GM13976 (cell line): ENCODE measurements at regions not wholly inside any gene's neighbourhood (a gene's known extent, or its start where the extent isn't known, plus 50 kb on each side); places are given as distances from the start of the nearest gene placed in this dataset.

ENCODE experiments used
- DNase-seq: peaks from one replicate; pipeline ENCODE4 v3.0.0; 2012; ENCODE audit warnings: low spot score
- in situ Hi-C: fragments of 300-500 bp; cut with MboI; formaldehyde crosslinking; loops from one replicate; pipeline ENCODE4 v1.12.0; 2022; ENCODE audit warnings: low sequenced_read_pairs, mixed read lengths, inconsistent platforms; ENCODE audit not compliant: unreplicated experiment
- TF ChIP-seq, protein P1 (sequence below): IDR thresholded peaks from 2 replicates; pipeline ENCODE4 v1.5.1; 2012; ENCODE audit warnings: borderline replicate concordance, mild to moderate bottlenecking; ENCODE audit not compliant: insufficient read depth; ENCODE audit errors: extremely low read depth, missing control alignments, control extremely low read depth

DNA sequence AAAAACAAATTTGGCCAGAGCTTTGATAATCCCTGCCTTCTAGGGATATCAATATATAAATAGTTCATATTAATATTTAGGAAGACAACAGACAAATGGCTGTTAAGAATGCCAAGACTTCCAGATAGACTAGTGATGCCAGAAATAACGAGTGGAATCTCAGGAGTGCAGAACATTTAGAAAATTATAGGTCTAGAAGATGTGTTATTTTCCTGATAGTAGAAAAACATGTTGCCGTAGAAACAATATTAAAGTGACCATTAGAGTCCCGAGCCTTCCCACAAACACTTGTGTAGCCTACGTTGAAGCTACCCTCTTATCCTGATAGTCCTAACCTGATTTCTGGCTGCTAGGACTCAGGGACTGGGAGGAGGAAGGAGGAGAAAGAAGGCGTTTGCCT is 54.3 kb upstream of the ITGA6 start:
- in situ Hi-C loops: no loop called here
- no peak for DNase-seq
- TF ChIP-seq, protein P1, sequence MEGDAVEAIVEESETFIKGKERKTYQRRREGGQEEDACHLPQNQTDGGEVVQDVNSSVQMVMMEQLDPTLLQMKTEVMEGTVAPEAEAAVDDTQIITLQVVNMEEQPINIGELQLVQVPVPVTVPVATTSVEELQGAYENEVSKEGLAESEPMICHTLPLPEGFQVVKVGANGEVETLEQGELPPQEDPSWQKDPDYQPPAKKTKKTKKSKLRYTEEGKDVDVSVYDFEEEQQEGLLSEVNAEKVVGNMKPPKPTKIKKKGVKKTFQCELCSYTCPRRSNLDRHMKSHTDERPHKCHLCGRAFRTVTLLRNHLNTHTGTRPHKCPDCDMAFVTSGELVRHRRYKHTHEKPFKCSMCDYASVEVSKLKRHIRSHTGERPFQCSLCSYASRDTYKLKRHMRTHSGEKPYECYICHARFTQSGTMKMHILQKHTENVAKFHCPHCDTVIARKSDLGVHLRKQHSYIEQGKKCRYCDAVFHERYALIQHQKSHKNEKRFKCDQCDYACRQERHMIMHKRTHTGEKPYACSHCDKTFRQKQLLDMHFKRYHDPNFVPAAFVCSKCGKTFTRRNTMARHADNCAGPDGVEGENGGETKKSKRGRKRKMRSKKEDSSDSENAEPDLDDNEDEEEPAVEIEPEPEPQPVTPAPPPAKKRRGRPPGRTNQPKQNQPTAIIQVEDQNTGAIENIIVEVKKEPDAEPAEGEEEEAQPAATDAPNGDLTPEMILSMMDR: no peak

DNA sequence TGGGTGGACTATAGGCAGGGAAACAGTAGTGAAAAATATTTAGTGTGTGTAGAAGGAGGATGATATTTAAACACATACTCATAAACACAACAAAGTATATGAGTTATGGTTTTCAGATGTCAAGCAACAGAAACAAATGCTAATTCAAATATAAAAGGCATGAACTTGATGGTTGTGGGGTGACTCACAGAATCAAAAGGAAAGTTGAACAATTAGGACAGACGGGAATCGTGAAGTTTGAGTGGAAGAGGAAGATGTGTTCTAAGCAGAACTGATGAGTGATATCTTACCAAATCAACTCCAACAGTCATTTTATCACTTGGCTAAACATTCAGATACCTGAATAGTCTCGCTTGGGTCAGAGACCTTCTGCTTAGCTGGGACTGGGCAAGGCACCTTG is 53.6 kb upstream of the ITGA6 start:
- TF ChIP-seq, protein P1: no peak
- in situ Hi-C loops: no loop called here
- DNase-seq: no peak

DNA sequence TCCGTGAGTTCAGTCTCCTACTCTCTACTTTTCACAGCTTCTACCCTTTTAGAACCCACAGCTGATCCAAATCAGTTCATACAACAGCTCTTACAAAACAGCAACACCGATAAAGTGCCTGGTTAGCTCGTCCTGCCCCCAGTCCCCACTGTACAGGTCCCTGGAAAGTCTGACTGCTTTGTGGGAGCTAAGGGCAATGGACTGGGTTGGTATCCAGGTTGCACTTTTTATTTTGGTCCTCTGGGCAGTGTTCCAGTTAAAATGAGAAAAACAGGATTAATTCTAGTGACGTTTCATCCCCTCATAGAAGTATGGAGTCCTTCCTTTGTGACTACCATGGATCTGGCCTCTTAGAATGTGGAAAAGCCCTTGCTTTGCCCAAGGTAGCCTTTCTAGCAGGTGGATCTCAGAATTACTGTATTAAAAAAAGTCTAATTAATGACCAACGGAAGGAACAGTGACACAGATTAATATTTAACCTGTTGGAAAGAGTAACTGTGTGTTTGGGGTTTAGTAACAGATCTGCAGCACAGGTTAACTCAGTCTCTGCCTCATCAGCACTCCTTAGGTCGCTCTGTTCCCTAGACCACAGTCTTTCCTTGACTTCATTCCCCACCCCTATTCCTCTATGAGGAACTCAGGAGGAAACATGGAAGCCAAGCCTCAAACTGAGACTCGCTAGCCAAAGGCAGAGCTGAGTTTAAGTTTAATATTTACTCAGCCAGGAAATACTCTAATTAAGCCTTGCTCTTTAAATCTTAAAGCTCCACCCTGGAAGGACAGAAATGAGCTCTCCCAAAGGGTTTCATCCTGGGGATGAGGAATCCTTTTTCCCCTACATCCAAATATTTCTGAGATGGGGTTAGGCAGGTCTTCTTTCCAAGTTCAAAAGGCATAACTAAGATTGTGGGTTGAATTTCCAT is 52.8 kb upstream of the ITGA6 start:
- in situ Hi-C loops: no loop called here
- DNase-seq: no peak

DNA sequence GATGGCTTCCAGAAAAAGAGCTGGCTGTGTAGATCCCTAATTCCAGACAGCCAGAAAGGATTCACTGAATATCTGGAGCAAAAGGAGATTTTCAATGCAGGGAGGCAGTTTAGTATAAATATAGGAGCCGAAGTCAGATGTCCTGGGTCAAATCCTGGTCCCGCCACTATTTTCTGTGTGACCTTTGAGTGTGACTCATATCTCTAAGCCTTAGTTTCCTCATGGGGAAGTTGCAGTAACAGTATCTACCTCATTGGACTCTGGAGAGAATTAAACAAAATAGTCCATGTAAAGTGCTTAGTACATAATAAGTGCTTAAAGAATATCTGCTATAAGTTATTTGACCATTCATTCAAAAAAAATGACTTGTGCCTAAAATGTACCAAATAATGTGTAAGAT is 52.1 kb upstream of the ITGA6 start:
- DNase-seq: no peak
- in situ Hi-C loops: no loop called here
- TF ChIP-seq, protein P1: no peak

More for the DNA sequence above, 52.8 kb upstream of the ITGA6 start:
- TF ChIP-seq, protein P1: no peak

DNA sequence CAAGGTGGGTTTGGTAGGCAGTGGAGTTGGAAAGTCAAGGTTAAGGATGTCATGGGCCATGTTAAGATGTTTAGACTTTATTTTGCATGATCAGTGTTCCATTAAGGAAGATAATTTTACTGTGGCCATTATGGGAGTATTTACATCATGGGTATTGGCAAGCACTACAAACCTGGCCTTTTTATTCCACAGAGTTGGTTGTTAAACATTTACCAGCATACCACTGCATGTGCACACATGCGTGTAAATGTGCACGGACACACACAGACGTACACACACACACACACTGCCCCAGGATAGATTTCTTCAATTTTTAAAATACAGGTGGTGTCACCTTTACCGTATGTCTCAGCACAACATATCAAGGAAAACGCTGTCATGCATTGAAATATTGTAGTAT is 51.4 kb upstream of the ITGA6 start:
- in situ Hi-C loops: no loop called here
- no peak for DNase-seq
- TF ChIP-seq, protein P1: no peak

DNA sequence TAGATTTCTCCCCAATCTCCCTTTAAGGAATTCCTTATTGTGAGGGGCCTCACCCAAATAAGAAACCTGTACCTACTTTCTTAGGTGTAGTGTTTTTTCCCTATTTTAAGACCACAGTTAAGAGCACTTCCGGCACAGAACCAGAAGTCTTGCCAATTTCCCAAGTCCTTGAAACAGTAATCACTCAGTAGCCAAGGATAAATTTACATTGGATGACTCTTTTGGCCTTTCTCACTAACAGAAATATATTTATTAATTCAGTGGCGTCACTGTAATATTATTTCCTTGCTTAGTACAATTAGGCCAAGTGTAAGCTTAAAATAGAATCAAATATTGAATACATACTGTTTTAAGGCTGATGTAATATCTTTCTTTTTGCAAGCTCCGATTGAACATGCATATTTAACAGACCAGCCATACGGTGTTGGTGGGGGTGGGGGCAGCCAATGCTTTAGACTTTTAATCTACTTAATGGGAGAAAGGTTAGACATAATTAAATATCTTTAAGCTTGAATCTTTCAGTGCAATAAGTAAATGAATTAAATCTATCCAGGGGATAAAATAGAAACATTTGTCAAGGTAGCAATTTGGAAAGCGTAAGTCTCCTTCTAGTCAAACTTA is 50.8 kb upstream of the ITGA6 start:
- no peak for DNase-seq
- TF ChIP-seq, protein P1: no peak
- in situ Hi-C loops: no loop called here
